ENCODE measurements at regions not wholly inside any gene's neighbourhood (a gene's known extent, or its start where the extent isn't known, plus 50 kb on each side); places are given as distances from the start of the nearest gene placed in this dataset.
A peak's percentile ranks its signal among the peaks of the same experiment; 100 is the strongest.
"Not testable (repeated sequence)": the region's sequence is repeated elsewhere in the genome, so short reads cannot be mapped to it uniquely, and the experiment has no call there.

DNA sequence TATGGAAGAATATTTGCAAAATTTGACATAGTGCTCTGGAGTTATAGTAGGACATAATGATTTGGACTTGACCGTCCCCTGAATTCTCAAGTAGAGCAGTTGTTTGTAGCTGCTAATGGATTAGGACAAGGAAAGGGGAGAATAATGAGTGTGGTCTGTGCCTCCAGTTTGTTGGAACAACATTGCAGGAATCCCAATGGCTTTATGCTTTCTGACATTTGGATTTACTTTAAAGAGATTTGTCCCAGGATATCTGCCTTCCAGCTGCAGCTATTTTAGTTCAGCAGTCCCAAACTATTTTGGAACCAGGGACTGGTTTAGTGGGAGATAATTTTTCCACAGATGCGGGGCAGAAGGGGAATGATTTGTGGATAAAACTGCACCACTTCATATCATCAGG is 648.2 kb downstream of the SLCO4C1 start:
- no peak for DNase-seq

DNA sequence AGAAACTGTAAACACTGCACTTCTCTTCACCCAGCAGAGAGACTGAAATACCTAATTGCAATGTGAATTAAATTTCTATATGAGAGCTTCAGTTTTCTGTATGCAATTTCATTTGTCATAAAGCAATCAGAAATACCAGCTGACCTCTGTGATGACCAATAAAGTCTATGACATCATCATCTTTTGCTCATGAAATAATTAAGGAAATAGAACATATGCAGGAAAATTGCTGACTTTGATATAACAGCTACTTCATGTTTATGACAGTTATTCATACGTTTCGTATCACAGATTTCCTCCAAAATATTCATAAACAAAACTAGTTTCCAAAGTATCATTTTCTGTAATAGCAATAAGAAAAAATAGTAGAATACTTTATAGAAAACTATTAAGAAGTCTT is 652.3 kb downstream of the SLCO4C1 start:
- no peak for DNase-seq

DNA sequence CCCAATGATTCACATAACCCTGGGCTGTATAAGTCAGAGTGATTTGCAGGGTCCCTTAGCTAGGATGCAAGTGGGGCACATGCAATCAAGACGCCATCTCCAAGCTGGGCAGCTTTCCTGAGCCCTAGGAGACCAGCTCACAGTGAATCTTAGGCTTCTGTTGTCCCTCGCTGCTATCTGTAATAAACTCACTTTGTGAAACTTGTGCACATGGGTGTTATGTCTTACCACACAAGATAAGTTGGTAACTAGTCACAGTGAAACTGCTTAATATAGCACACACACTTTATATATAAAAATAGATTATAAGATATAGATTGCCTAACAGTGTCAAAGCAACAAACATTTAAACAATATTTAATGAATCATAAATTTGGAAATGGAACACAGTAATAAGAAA is 658.5 kb downstream of the SLCO4C1 start:
- no peak for DNase-seq

DNA sequence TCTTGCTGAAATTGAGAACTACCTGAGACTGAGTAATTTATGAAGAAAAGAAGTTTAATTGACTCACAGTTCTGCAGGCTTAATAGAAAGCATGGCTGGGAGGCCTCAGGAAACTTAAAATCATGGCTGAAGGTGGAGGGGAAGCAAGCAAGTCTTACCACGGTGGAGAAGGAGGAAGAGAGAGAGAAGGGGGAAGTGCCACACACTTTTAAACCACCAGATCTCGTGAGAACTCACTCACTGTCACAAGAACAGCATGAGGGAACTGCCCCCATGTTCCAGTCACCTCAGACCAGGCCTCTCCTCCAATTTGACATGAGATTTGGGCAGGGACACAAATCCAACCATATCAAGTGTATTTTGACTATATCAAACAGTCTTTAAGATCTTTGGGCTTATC is 668.3 kb downstream of the SLCO4C1 start:
- DNase-seq = not testable (repeated sequence)

DNA sequence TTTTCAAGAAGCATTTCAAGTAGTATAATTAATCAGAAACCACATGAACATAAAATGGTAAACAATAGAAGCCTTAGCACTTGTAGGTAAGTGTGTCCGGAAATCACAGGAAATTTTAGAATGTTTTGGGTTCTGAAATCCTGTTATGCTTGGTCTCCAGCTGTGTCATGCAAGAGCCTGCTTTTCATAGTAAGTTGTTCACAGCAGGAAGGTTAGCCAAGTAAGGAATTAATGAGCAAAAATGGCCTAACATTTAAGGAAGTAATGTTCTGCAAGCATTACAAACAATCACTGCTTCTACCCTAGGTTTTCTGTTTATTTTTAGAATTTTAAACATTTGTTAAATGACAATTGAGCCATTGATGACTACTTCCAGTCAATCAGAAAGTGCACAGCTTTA is 669.5 kb downstream of the SLCO4C1 start:
- no peak for DNase-seq

DNA sequence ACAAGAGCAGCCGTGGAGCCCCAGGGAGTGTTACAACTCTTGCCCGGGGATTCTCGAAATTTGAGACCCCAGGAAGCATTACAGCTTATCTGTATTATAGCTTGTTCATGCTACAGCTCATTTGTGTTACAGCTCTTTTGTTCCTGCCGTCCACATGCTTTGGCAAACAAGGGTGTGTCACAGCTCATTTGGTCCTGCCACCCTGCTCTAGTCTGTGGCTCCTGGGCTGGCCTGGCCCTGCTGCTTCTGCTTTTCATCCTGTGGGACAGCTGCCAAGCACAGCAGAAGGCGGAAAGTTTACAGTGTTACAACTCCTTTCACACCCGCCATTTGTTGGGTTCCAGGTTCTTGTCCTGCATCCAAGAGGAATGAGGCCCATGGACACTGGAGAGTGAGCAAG is 685.0 kb downstream of the SLCO4C1 start:
- no peak for DNase-seq

DNA sequence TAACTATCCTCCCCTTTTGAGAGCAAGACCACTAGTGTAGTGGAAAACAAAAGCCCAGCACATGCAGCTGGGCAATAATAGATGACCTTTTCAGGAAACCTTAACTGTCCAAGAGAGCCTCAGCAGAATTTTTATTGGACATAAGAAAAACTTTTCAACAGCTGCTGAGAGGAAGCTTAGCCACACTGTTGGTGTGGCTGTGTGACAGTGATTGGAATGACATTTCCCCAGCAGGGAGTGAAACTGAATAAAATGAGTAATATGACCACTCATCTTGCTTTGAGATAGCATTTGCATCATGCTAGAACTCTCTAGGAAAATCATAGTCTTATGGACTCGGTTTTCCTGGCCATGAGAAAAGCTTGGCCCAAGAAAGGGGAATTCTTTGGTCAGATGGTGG is 687.8 kb downstream of the SLCO4C1 start:
- DNase-seq = no peak

DNA sequence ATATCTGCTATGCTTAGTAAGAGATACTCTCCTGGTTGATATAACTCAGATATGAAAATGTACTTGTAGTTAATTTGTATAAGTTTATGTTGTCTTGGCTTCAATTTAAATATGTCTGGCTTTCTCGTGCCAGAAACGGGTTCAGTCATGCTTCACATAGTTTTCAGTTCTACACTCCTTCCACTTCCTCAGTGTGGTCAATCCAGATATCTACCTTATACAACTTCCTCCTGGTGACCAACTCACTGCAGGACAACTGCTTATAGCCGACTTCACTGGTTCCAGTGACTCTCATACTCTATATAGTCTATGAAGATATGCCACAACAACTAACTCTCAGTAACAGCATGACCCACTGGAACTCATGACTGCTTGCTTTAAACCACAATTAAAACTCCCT is 690.4 kb downstream of the SLCO4C1 start:
- DNase-seq = no peak

DNA sequence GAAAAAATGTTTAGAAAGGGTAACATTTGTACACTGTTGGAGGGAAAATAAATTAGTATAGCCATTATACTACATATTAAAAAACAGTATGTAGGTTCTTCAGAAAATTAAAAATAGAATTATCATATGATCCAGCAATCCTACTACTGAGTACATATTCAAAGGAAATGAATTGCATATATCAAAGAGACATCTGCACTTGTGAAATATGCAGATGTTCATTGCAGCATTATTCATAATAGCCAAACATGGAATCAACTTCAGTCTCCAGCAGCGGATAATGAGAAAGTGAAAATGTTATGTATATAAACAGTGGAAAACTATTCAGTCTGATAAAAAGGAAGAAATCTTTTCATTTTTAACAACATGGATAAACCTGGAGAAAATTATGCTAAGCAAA is 695.5 kb downstream of the SLCO4C1 start:
- DNase-seq = no peak

DNA sequence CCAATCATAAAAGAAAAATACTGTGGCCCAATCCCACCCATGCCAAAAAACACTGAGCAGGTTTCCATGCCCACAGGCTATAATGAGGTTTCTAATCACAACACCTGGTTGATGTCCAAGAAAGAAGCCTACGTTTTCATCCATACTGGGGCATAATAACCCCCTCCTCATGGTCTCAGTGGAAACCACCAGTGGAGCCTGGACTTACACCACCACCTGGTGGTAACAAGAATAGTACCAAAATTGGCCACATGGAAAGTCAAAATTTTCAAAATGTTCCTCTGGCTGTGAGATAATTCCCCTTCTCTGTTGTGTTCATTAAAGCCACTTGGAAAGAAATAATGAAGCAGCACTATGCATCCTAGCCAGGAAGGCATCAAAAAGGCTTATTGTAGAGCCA is 687.3 kb upstream of the ST8SIA4 start:
- no peak for DNase-seq

DNA sequence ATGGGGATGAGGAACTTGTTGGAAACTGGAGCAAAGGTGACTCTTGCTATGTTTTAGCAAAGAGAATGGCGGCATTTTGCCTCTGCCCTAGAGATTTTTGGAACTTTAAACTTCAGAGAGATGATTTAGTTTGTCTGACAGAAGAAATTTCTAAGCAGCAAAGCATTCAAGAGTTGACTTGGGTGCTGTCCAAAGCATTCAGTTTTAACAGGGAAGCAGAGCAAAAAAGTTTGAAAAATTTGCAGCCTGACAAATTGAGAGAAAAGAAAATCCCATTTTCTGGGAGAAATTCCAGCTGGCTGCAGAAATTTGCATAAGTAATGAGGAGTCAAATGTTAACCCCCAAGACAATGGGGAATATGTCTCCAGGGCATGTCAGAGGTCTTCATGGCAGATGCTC is 682.3 kb upstream of the ST8SIA4 start:
- peak; percentile 25 for DNase-seq

DNA sequence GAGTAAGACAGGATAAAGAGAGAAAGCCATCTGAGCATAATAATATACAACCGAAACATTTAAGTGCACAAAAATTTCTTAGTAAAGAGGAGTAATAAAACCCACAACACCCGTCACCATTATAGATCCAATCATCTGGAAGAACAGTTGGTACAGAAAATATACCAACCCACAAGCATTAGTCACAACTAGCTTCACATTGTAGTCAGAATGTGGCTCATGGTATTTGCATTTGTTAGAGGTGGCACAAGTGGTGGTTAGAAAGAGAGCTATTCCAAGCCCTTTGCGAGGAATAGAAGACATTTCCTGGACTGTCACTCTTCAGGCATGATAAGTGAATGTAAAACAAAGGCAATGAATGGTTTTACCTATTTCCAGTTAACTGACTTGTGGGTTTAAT is 677.5 kb upstream of the ST8SIA4 start:
- no peak for DNase-seq

DNA sequence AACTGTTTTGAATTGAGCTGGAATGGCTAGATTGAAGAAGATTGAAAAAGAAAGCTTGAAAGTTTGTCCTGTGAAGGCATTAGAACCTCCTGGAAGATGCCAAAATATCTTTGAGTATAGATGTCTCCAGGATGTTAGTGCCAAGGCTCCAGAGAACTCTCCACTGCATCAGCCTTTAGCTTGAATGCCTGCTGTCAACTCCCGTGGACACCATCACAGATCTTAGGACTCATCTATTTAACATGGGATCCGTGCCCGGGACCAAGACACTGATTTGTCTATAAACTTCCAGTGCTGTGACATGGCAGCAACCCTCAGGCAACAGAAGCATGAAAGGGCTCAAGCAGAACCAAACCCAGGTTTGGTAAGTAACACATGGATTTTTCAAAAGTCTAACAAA is 670.9 kb upstream of the ST8SIA4 start:
- no peak for DNase-seq

DNA sequence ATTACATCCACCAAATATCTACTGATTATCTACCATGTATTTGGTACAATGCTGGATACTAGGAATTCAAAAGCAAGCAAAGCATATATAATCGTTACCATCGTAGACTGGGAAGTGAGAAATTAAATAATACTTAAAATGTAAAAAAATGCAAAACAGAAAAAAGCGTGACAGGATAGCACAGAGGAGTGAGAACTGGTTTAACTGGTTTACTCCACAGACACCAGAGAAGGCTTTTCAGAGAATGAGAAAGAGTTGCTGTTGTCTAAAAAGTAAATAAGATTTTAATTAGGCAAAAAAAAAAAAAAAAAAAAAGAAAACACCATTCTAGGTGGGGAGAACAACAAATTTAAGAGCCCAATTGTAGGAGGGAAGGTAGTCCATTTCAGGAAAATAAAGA is 657.9 kb upstream of the ST8SIA4 start:
- no peak for DNase-seq

DNA sequence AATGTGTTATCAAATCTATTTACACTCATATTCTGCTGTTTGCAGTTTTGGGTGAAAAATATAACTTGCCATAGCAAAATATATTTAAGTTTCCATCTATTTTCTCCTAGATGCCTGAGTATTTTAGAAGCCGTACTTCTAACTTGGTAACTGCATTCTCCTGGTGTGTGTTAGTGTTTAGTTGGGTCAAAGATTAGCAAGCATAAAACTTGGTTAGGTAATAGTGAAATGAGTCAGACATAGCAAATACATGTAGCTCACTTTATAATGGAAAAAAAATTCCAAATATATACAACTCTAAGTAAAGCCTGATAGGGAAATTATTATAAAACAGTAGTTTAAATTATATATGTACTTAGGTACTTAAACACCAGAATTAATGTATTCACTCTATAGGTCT is 640.7 kb upstream of the ST8SIA4 start:
- DNase-seq = no peak

DNA sequence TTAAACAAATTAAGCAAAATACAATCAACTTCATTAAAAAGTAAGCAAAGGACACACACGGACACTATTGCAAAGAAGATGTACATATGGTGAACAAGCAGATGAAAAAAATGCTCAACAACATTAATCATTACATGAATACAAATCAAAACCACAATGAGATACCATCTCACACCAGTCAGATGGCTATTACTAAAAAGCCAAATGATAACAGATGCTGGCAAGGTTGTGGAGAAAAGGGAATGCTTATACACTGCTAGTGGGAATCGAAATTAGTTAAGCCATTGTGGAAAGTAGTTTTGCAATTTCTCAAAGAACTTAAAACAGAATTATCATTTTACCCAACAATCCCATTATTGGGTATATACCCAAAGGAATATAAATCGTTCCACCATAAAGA is 636.2 kb upstream of the ST8SIA4 start:
- no peak for DNase-seq

DNA sequence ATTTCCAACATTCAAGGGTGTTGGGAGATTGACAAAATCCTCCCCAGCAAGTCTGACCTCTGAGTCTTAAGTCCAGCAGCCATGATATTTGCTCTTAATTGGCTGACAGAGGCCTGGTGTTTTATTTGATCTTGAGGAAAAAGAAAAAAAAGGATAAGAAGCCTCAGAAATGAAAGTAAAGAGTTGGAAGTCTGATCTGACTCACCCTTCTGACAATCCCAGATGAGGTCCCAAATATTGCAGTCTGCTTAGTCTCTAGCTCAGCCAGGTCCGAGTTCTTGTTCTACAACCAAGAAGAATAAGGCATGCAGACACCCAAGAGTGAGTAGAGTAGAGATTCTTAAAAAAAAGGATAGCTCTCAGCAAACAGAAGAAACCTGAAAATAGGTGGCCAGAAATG is 632.5 kb upstream of the ST8SIA4 start:
- DNase-seq = no peak

DNA sequence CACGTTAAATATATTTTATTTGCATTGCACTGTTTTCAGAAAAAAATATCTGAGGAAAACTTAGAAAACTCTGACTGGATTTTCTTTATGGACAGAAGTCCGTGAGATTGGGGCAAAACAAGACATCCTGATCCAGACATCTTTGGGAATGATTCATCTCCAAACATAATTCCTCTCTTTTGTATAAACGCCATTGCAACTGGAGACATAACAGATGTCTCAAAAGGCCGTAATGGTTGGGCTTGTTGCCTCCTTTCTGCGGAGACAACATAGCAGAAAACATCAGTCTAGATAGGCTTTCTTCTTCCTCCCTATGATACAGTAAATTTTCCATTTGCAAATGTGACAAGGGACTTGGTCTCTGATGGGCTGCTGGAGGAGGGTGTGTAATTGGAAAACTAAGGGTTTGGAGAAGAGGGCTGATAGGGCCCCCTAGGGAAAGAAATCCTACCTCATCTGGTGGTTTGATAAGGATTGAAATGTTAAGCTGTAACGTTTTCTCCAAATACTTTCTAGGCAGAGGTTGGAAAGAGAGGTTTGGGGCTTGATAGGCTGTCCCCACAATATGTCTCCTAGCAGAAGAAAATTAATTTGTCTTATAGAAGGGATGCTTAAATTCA is 631.5 kb upstream of the ST8SIA4 start:
- DNase-seq = no peak

DNA sequence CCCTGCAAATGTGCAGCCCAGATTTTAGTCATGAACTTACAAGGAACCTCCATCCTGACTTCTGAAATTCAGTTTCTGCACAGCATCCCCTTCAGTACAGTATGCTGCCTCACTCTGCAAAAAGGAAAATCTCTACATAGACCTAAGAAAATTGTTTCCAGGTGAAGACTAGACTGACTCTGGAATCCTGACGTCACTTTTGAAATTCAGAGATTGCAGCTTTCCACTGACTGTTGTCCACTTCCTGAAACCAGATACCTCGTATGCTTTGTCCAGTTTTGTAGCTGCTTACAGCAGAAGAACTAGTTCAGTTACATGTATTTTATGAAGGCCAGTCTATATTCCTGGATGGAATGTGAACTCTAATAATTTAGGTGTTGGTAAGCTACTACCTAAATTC is 629.3 kb upstream of the ST8SIA4 start:
- DNase-seq = peak; percentile 9

DNA sequence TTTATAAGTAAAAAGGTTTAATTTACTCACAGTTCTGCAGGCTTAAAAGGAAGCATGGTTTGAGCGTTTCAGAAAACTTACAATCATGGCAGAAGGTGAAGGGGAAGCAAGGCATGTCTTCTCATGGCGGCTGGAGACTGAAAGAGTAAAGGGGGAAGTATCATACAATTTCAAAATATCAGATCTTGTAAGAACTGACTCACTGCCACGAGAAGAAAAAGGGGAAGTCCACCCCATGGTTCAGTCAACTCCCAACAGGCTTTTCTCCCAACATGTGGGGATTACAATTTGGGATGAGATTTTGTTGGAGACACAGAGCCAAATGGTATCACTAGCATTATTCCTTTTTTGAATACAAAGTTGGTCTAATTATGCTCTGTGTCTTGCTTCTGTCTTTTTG is 627.9 kb upstream of the ST8SIA4 start:
- no peak for DNase-seq

DNA sequence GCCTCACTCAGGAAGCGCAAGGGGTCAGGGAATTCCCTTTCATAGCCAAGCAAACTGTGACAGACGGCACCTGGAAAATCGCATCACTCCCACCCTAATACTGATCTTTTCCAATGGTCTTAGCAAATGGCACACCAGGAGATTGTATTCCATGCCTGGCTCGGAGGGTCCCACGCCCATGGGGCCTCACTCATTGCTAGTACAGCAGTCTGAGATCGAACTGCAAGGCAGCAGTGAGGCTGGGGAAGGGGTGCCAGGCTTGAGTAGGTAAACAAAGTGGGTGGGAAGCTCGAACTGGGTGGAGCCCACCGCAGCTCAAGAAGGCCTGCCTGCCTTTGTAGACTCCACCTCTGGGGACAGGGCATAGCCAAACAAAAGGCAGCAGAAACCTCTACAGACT is 626.0 kb upstream of the ST8SIA4 start:
- DNase-seq = not testable (repeated sequence)

DNA sequence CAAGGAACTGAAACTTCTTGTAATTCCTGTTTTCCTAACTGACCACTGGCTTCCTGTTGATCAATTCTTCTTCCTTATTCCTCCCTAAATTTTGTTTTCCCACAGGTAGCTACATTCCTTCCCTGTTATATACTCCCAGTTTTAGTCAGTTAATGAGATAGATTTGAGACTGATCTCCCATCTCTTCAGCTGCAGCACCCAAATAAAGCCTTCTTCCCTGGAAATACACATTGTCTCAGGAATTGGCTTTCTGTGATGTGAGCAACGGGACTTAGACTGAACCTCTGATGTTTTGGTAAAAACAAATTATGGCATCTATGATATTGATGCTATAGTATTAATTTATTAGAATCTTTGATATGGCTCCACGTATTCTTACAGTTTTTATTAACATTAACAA is 617.3 kb upstream of the ST8SIA4 start:
- no peak for DNase-seq

DNA sequence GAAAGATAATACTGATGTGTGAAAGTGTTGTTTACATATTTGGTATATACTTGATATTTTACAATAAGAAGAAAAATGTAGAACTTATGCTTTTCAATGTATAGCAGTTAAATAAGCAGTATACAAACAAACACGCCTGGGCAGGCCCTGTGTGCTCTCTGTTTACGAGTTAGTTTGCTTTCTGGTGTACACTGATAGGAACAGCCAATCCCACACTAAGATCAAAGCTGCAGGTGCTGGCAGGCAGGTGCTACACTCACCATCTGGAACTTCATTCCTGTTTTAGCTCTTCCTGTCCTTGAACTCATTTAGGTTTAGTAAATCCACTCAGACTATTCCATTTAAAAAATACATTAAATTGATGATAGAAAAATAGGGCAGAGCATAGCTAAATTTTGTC is 614.7 kb upstream of the ST8SIA4 start:
- no peak for DNase-seq

DNA sequence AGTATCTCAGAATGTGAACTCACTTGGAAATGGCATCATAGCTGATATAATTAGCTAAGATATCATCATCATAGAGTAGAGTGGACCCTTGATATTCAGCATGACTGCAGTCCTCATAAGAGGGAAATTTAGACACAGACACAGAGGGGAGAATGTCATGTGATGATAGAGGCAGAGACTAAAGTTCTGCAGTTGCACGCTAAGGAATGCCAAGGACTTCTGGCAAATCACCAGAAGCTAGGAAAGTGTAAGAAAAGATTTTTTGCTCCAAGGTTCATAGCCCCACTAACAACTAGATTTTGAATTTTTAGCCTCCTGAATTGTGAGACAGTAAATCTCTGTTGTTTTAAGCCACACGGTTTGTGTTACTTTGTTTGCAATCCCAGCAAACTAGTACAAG is 612.6 kb upstream of the ST8SIA4 start:
- no peak for DNase-seq

DNA sequence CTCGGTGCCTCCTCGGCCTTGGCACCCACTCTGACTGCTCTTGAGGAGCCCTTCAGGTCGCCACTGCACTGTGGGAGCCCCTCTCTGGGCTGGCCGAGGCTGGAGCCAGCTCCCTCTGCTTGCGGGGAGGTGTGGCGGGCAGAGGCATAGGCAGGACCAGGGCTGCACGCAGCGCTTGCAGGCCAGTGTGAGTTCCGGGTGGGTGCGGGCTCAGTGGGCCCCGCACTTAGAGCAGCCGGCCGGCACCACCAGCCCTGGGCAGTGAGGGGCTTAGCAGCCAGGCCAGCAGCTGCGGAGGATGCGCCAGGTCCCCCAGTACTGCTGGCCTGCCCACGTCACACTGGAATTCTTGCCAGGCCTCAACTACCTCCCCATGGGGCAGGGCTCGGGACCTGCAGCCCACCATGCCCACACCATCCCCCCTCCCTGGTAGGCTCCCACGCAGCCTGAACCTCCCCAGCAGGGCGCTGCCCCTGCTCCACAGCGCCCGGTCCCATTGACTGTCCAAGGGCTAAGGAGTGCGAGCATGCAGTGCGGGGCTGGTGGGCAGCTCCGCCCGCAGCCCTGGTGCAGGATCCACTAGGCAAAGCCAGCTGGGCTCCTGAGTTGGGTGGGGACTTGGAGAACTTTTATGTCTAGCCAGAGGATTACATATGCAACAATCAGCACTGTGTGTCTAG is 602.9 kb upstream of the ST8SIA4 start:
- no peak for DNase-seq
